WTC11 (cell line): ENCODE measurements at regions not wholly inside any gene's neighbourhood (a gene's known extent, or its start where the extent isn't known, plus 50 kb on each side); places are given as distances from the start of the nearest gene placed in this dataset.

Experiments used
- ATAC-seq: fragments of 200-7000 bp; cut with Tn5 transposase; 2 replicates; pipeline ENCODE4 v1.10.0; 2021; ENCODE audit warnings: mild to moderate bottlenecking, moderate library complexity
- CTCF ChIA-PET: fragments of 300-600 bp; sonication (Branson Sonifier 250); formaldehyde crosslinking; loops from one replicate; lab custom pipeline; 2021; ENCODE audit warnings: antibody characterized with exemption; lab: Charles Lee
- POLR2A ChIA-PET: fragments of 350-600 bp; sonication (Branson Sonifier 250); formaldehyde crosslinking; loops from one replicate; lab custom pipeline; 2021; ENCODE audit warnings: antibody characterized with exemption; lab: Charles Lee
- DNase-seq: peaks from one replicate; pipeline ENCODE4 v3.0.0; 2021; ENCODE audit warnings: low spot score
- H3K27ac Mint-ChIP-seq: 2 replicates; pipeline ENCODE4 v1.8.0; 2021; ENCODE audit warnings: mixed read lengths
- H3K27me3 Mint-ChIP-seq: 2 replicates; pipeline ENCODE4 v1.8.0; 2021; ENCODE audit warnings: low read depth, mild to moderate bottlenecking, moderate library complexity, mixed read lengths
- H3K36me3 Mint-ChIP-seq: 2 replicates; pipeline ENCODE4 v1.8.0; 2021; ENCODE audit warnings: mixed read lengths
- H3K4me1 Mint-ChIP-seq: 2 replicates; pipeline ENCODE4 v1.8.0; 2022; ENCODE audit warnings: mixed read lengths
- H3K4me3 Mint-ChIP-seq: 2 replicates; pipeline ENCODE4 v1.8.0; 2021; ENCODE audit warnings: mild to moderate bottlenecking, moderate library complexity, mixed read lengths
- H3K9me3 Mint-ChIP-seq: 2 replicates; pipeline ENCODE4 v1.8.0; 2021; ENCODE audit warnings: mixed read lengths
- ATF1 ChIP-seq: sonication (generic); formaldehyde crosslinking; IDR thresholded peaks from 2 replicates; pipeline ENCODE4 v1.8.1; 2023; ENCODE audit warnings: mild to moderate bottlenecking, moderate library complexity, missing genetic modification reagents
- ETV6 ChIP-seq: sonication (generic); formaldehyde crosslinking; IDR thresholded peaks from 2 replicates; pipeline ENCODE4 v1.8.1; 2022; ENCODE audit warnings: mild to moderate bottlenecking, missing genetic modification reagents
- HMGA2 ChIP-seq: fragments of 250-450 bp; sonication (Bioruptor Pico); IDR thresholded peaks from 2 replicates; pipeline ENCODE4 v1.4.0; 2021; ENCODE audit warnings: mild to moderate bottlenecking, moderate library complexity
- IRF2 ChIP-seq: sonication (generic); formaldehyde crosslinking; IDR thresholded peaks from 2 replicates; pipeline ENCODE4 v1.8.0; 2022; ENCODE audit warnings: low read depth, missing genetic modification reagents, borderline replicate concordance
- MXD4 ChIP-seq: fragments of 250-450 bp; sonication (Bioruptor Pico); IDR thresholded peaks from 2 replicates; pipeline ENCODE4 v1.8.0; 2021; ENCODE audit warnings: mild to moderate bottlenecking, moderate library complexity, borderline replicate concordance
- NFATC4 ChIP-seq: fragments of 250-450 bp; sonication (Bioruptor Pico); IDR thresholded peaks from 2 replicates; pipeline ENCODE4 v1.9.0; 2021; ENCODE audit warnings: mild to moderate bottlenecking
- PRRX2 ChIP-seq: fragments of 250-450 bp; sonication (Bioruptor Pico); IDR thresholded peaks from 2 replicates; pipeline ENCODE4 v1.8.0; 2021; ENCODE audit warnings: mild to moderate bottlenecking
- SMAD4 ChIP-seq: sonication (generic); formaldehyde crosslinking; IDR thresholded peaks from 2 replicates; pipeline ENCODE4 v1.8.0; 2022; ENCODE audit warnings: mild to moderate bottlenecking, missing genetic modification reagents
- SP1 ChIP-seq: sonication (generic); formaldehyde crosslinking; conservative IDR thresholded peaks from 2 replicates; pipeline ENCODE4 v1.8.1; 2022; ENCODE audit warnings: missing genetic modification reagents
- ZNF121 ChIP-seq: sonication (generic); formaldehyde crosslinking; IDR thresholded peaks from 2 replicates; pipeline ENCODE4 v1.8.0; 2023; ENCODE audit warnings: missing genetic modification reagents
- ZNF219 ChIP-seq: sonication (generic); formaldehyde crosslinking; IDR thresholded peaks from 2 replicates; pipeline ENCODE4 v1.8.0; 2023; ENCODE audit warnings: missing genetic modification reagents, mild to moderate bottlenecking, borderline replicate concordance
- ZNF232 ChIP-seq: sonication (generic); formaldehyde crosslinking; IDR thresholded peaks from 2 replicates; pipeline ENCODE4 v1.8.0; 2022; ENCODE audit warnings: mild to moderate bottlenecking, missing genetic modification reagents
- TF ChIP-seq, protein P1 (sequence below): sonication (generic); formaldehyde crosslinking; IDR thresholded peaks from 2 replicates; pipeline ENCODE4 v1.8.0; 2022; ENCODE audit warnings: mild to moderate bottlenecking, missing genetic modification reagents
- TF ChIP-seq, protein P2 (sequence below): fragments of 250-450 bp; sonication (Bioruptor Pico); IDR thresholded peaks from 2 replicates; pipeline ENCODE4 v1.9.0; 2021; ENCODE audit warnings: moderate library complexity, mild to moderate bottlenecking, inconsistent platforms, borderline replicate concordance
- TF ChIP-seq, protein P3 (sequence below): sonication (generic); formaldehyde crosslinking; IDR thresholded peaks from 2 replicates; pipeline ENCODE4 v1.8.1; 2023; ENCODE audit warnings: mild to moderate bottlenecking, missing genetic modification reagents, borderline replicate concordance
- TF ChIP-seq, protein P4 (sequence below): sonication (generic); formaldehyde crosslinking; IDR thresholded peaks from 2 replicates; pipeline ENCODE4 v1.8.0; 2022; ENCODE audit warnings: mild to moderate bottlenecking, missing genetic modification reagents
- TF ChIP-seq, protein P5 (sequence below): sonication (generic); formaldehyde crosslinking; IDR thresholded peaks from 2 replicates; pipeline ENCODE4 v1.8.1; 2023; ENCODE audit warnings: mild to moderate bottlenecking, missing genetic modification reagents
- TF ChIP-seq, protein P6 (sequence below): sonication (generic); formaldehyde crosslinking; IDR thresholded peaks from 2 replicates; pipeline ENCODE4 v1.8.1; 2022; ENCODE audit warnings: mild to moderate bottlenecking, moderate library complexity, missing genetic modification reagents
- TF ChIP-seq, protein P7 (sequence below): fragments of 200-600 bp; IDR thresholded peaks from 2 replicates; pipeline ENCODE4 v1.8.0; 2022; ENCODE audit warnings: antibody characterized with exemption
- TF ChIP-seq, protein P8 (sequence below): fragments of 250-450 bp; sonication (Bioruptor Pico); IDR thresholded peaks from 2 replicates; pipeline ENCODE4 v1.9.0; 2021; ENCODE audit warnings: mild to moderate bottlenecking

DNA sequence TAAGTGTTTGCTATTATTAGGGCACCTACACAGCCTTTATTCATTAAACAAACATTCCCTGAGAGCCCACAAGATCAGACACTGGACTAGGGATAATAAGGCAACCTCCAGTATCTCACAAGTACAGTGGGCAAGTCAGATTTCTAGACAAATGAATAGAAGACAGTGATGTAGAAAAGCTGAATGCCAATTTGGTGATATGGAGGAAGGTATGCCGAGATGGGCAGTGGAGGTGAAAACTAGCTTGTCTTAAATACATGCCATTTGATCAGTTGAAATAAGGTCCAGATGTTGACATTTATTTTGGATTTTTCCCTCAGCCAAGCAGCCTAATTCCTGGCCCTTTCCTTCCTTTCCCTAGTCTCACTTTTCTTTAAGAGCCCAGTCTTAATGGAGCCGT, 130.3 kb downstream of the RXFP2 start (continued):
- TF ChIP-seq, protein P1, sequence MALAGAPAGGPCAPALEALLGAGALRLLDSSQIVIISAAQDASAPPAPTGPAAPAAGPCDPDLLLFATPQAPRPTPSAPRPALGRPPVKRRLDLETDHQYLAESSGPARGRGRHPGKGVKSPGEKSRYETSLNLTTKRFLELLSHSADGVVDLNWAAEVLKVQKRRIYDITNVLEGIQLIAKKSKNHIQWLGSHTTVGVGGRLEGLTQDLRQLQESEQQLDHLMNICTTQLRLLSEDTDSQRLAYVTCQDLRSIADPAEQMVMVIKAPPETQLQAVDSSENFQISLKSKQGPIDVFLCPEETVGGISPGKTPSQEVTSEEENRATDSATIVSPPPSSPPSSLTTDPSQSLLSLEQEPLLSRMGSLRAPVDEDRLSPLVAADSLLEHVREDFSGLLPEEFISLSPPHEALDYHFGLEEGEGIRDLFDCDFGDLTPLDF: no peak
- TF ChIP-seq SMAD4 (CRISPR knock-in tag): no peak
- TF ChIP-seq, protein P2, sequence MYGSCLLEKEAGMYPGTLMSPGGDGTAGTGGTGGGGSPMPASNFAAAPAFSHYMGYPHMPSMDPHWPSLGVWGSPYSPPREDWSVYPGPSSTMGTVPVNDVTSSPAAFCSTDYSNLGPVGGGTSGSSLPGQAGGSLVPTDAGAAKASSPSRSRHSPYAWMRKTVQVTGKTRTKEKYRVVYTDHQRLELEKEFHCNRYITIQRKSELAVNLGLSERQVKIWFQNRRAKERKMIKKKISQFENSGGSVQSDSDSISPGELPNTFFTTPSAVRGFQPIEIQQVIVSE (CRISPR knock-in tag): no peak
- TF ChIP-seq ZNF232 (CRISPR knock-in tag): no peak

DNA sequence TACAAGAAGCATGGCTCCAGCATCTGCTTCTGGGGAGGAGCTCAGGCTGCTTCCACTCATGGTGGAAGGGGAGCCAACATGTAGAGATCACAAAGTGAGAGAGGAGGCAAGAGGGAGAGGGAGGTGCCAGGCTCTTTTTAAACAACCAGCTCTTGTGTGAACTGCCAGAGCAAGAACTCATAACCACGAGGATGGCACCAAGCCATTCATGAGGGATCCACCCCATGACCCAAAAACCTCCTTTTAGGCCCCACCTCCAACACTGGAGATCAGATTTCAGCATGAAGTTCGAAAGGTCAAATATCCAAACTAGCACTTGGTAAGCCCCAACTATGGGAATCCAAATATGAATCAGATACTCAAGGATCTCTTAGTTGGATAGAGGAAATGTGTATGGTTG, 131.2 kb downstream of the RXFP2 start:
- H3K4me3 Mint-ChIP-seq: no peak overlapping the region
- no peak overlapping the region for H3K27ac Mint-ChIP-seq
- peaks cover 13% of the 10 kb centered on the region for H3K4me1 Mint-ChIP-seq
- TF ChIP-seq, protein P3, sequence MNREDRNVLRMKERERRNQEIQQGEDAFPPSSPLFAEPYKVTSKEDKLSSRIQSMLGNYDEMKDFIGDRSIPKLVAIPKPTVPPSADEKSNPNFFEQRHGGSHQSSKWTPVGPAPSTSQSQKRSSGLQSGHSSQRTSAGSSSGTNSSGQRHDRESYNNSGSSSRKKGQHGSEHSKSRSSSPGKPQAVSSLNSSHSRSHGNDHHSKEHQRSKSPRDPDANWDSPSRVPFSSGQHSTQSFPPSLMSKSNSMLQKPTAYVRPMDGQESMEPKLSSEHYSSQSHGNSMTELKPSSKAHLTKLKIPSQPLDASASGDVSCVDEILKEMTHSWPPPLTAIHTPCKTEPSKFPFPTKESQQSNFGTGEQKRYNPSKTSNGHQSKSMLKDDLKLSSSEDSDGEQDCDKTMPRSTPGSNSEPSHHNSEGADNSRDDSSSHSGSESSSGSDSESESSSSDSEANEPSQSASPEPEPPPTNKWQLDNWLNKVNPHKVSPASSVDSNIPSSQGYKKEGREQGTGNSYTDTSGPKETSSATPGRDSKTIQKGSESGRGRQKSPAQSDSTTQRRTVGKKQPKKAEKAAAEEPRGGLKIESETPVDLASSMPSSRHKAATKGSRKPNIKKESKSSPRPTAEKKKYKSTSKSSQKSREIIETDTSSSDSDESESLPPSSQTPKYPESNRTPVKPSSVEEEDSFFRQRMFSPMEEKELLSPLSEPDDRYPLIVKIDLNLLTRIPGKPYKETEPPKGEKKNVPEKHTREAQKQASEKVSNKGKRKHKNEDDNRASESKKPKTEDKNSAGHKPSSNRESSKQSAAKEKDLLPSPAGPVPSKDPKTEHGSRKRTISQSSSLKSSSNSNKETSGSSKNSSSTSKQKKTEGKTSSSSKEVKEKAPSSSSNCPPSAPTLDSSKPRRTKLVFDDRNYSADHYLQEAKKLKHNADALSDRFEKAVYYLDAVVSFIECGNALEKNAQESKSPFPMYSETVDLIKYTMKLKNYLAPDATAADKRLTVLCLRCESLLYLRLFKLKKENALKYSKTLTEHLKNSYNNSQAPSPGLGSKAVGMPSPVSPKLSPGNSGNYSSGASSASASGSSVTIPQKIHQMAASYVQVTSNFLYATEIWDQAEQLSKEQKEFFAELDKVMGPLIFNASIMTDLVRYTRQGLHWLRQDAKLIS: no peak
- TF ChIP-seq, protein P4, sequence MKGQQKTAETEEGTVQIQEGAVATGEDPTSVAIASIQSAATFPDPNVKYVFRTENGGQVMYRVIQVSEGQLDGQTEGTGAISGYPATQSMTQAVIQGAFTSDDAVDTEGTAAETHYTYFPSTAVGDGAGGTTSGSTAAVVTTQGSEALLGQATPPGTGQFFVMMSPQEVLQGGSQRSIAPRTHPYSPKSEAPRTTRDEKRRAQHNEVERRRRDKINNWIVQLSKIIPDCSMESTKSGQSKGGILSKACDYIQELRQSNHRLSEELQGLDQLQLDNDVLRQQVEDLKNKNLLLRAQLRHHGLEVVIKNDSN (CRISPR knock-in tag): no peak
- no peak for TF ChIP-seq MXD4 (CRISPR knock-in tag)
- TF ChIP-seq ZNF219 (CRISPR knock-in tag): no peak
- TF ChIP-seq ETV6 (CRISPR knock-in tag): no peak
- no peak for TF ChIP-seq ZNF121
- TF ChIP-seq, protein P5, sequence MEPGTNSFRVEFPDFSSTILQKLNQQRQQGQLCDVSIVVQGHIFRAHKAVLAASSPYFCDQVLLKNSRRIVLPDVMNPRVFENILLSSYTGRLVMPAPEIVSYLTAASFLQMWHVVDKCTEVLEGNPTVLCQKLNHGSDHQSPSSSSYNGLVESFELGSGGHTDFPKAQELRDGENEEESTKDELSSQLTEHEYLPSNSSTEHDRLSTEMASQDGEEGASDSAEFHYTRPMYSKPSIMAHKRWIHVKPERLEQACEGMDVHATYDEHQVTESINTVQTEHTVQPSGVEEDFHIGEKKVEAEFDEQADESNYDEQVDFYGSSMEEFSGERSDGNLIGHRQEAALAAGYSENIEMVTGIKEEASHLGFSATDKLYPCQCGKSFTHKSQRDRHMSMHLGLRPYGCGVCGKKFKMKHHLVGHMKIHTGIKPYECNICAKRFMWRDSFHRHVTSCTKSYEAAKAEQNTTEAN: no peak
- ChIA-PET POLR2A (no interaction called here), CTCF (no interaction called here)
- DNase-seq: no peak
- ATAC-seq: no peak
- H3K36me3 Mint-ChIP-seq: no peaks in the 10 kb centered on the region
- no peaks in the 10 kb centered on the region for H3K9me3 Mint-ChIP-seq
- no peaks in the 10 kb centered on the region for H3K27me3 Mint-ChIP-seq

DNA sequence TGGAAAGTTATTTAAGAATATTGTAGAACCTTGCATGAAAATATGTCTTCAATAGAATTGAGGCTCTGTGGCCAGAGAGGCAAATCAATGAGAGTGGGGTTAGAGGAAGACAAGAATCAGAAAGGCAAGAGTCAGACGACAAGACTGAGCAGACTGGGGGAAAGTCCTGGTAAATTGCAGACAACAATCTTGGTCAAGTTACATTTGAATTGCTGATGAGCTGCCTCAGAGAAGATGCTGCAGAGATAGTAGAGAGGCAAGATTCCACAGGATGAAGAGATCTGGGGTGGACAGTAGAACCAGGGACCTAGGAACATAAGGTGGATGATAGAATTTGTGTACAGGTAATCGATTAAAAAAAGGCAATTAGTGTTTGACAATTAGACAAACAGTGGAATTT, 133.8 kb downstream of the RXFP2 start:
- no peak overlapping the region for H3K4me3 Mint-ChIP-seq
- H3K27ac Mint-ChIP-seq: no peak overlapping the region
- DNase-seq (no peak), ATAC-seq (no peak)
- H3K9me3 Mint-ChIP-seq: no peaks in the 10 kb centered on the region
- POLR2A ChIA-PET: no interaction called here
- peaks cover 13% of the 10 kb centered on the region for H3K4me1 Mint-ChIP-seq
- H3K27me3 Mint-ChIP-seq: no peaks in the 10 kb centered on the region
- CTCF ChIA-PET: no interaction called here
- no peaks in the 10 kb centered on the region for H3K36me3 Mint-ChIP-seq
- TF ChIP-seq, protein P6, sequence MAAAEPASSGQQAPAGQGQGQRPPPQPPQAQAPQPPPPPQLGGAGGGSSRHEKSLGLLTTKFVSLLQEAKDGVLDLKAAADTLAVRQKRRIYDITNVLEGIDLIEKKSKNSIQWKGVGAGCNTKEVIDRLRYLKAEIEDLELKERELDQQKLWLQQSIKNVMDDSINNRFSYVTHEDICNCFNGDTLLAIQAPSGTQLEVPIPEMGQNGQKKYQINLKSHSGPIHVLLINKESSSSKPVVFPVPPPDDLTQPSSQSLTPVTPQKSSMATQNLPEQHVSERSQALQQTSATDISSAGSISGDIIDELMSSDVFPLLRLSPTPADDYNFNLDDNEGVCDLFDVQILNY (CRISPR knock-in tag): no peak
- no peak for TF ChIP-seq HMGA2 (CRISPR knock-in tag)
- TF ChIP-seq, protein P7, sequence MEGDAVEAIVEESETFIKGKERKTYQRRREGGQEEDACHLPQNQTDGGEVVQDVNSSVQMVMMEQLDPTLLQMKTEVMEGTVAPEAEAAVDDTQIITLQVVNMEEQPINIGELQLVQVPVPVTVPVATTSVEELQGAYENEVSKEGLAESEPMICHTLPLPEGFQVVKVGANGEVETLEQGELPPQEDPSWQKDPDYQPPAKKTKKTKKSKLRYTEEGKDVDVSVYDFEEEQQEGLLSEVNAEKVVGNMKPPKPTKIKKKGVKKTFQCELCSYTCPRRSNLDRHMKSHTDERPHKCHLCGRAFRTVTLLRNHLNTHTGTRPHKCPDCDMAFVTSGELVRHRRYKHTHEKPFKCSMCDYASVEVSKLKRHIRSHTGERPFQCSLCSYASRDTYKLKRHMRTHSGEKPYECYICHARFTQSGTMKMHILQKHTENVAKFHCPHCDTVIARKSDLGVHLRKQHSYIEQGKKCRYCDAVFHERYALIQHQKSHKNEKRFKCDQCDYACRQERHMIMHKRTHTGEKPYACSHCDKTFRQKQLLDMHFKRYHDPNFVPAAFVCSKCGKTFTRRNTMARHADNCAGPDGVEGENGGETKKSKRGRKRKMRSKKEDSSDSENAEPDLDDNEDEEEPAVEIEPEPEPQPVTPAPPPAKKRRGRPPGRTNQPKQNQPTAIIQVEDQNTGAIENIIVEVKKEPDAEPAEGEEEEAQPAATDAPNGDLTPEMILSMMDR: no peak
- TF ChIP-seq, protein P8, sequence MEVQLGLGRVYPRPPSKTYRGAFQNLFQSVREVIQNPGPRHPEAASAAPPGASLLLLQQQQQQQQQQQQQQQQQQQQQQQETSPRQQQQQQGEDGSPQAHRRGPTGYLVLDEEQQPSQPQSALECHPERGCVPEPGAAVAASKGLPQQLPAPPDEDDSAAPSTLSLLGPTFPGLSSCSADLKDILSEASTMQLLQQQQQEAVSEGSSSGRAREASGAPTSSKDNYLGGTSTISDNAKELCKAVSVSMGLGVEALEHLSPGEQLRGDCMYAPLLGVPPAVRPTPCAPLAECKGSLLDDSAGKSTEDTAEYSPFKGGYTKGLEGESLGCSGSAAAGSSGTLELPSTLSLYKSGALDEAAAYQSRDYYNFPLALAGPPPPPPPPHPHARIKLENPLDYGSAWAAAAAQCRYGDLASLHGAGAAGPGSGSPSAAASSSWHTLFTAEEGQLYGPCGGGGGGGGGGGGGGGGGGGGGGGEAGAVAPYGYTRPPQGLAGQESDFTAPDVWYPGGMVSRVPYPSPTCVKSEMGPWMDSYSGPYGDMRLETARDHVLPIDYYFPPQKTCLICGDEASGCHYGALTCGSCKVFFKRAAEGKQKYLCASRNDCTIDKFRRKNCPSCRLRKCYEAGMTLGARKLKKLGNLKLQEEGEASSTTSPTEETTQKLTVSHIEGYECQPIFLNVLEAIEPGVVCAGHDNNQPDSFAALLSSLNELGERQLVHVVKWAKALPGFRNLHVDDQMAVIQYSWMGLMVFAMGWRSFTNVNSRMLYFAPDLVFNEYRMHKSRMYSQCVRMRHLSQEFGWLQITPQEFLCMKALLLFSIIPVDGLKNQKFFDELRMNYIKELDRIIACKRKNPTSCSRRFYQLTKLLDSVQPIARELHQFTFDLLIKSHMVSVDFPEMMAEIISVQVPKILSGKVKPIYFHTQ (CRISPR knock-in tag): no peak
- TF ChIP-seq ATF1 (CRISPR knock-in tag): no peak
- TF ChIP-seq, protein P5: no peak
- TF ChIP-seq SP1 (CRISPR knock-in tag): no peak
- TF ChIP-seq NFATC4 (CRISPR knock-in tag): no peak
- TF ChIP-seq PRRX2 (CRISPR knock-in tag): no peak
- no peak for TF ChIP-seq IRF2
